ENCODE measurements at regions not wholly inside any gene's neighbourhood (a gene's known extent, or its start where the extent isn't known, plus 50 kb on each side); places are given as distances from the start of the nearest gene placed in this dataset.

- Mint-ChIP-seq H3K36me3 (ENCODE audit: low read depth) (no peaks in the 10 kb centered on the region), H3K27me3 (peaks cover 8% of the 10 kb centered on the region), H3K27ac (no peak overlapping the region), H3K9me3 (no peaks in the 10 kb centered on the region), H3K4me1 (ENCODE audit: low read depth) (no peaks in the 10 kb centered on the region), H3K4me3 (no peak overlapping the region)
- ChIA-PET CTCF (no interaction called here), POLR2A (no interaction called here)
- TF ChIP-seq CTCF (IDR thresholded peaks at IDR 0.05), result no peak
- ATAC-seq (ENCODE audit: poor library complexity), result no peak
- Histone ChIP-seq H3K27me3 (ENCODE audit: control insufficient read depth in 1 of 2, insufficient read depth in 2 of 2, low read length in 2 of 2) (no peaks in the 10 kb centered on the region), H3K4me3 (ENCODE audit: low read length) (no peak overlapping the region), H3K4me1 (ENCODE audit: insufficient read depth, low read length) (no peaks in the 10 kb centered on the region), H3K36me3 (ENCODE audit: insufficient read depth, low read length) (no peaks in the 10 kb centered on the region), H3K9me3 (ENCODE audit: control insufficient read depth in 1 of 2, insufficient read depth in 1 of 2, low read length in 2 of 2) (no peaks in the 10 kb centered on the region), H3K27ac (ENCODE audit: low read depth in 1 of 2, low read length in 2 of 2) (no peak overlapping the region)
- intact Hi-C loops (cut with DNase I, micrococcal nuclease), result no loop called here
- no peak for DNase-seq
Measured at GRCh38 chr14:60357551-60358149, 108.6 kb downstream of the PPM1A start.

- Mint-ChIP-seq H3K27me3 (peaks cover 40% of the 10 kb centered on the region), H3K4me3 (no peak overlapping the region), H3K9me3 (no peaks in the 10 kb centered on the region), H3K27ac (no peak overlapping the region), H3K36me3 (ENCODE audit: low read depth) (no peaks in the 10 kb centered on the region), H3K4me1 (ENCODE audit: low read depth) (no peaks in the 10 kb centered on the region)
- ATAC-seq (ENCODE audit: poor library complexity), result no peak
- peaks cover 0 to 16% of the 10 kb centered on the region in 2 experiments for H3K27me3 ChIP-seq (ENCODE audit: control insufficient read depth in 1 of 2, insufficient read depth in 2 of 2, low read length in 2 of 2)
- CTCF ChIA-PET, result no interaction called here
- POLR2A ChIA-PET, result no interaction called here
- H3K4me1 ChIP-seq (ENCODE audit: insufficient read depth, low read length), result no peaks in the 10 kb centered on the region
- H3K36me3 ChIP-seq (ENCODE audit: insufficient read depth, low read length), result no peaks in the 10 kb centered on the region
- TF ChIP-seq CTCF (IDR thresholded peaks at IDR 0.05), result no peak
- intact Hi-C loops (cut with DNase I, micrococcal nuclease), result no loop called here
- no peaks in the 10 kb centered on the region for H3K9me3 ChIP-seq (ENCODE audit: control insufficient read depth in 1 of 2, insufficient read depth in 1 of 2, low read length in 2 of 2)
- no peak for DNase-seq
- H3K27ac ChIP-seq (ENCODE audit: low read depth in 1 of 2, low read length in 2 of 2), result no peak overlapping the region
- no peak overlapping the region for H3K4me3 ChIP-seq (ENCODE audit: low read length)
Measured at GRCh38 chr14:60363275-60363674, 114.3 kb downstream of the PPM1A start.

- no peak overlapping the region for H3K27ac Mint-ChIP-seq
- no peak for TF ChIP-seq CTCF (IDR thresholded peaks at IDR 0.05)
- intact Hi-C loops (cut with DNase I, micrococcal nuclease), result no loop called here
- no peaks in the 10 kb centered on the region for H3K9me3 ChIP-seq (ENCODE audit: control insufficient read depth in 1 of 2, insufficient read depth in 1 of 2, low read length in 2 of 2)
- H3K4me3 Mint-ChIP-seq, result no peak overlapping the region
- H3K36me3 ChIP-seq (ENCODE audit: insufficient read depth, low read length), result no peaks in the 10 kb centered on the region
- no peaks in the 10 kb centered on the region for H3K36me3 Mint-ChIP-seq (ENCODE audit: low read depth)
- peaks cover 40% of the 10 kb centered on the region for H3K27me3 Mint-ChIP-seq
- no peaks in the 10 kb centered on the region for H3K4me1 ChIP-seq (ENCODE audit: insufficient read depth, low read length)
- no peak for DNase-seq
- ChIA-PET POLR2A (no interaction called here), CTCF (no interaction called here)
- ATAC-seq (ENCODE audit: poor library complexity), result no peak
- peaks cover 0 to 16% of the 10 kb centered on the region in 2 experiments for H3K27me3 ChIP-seq (ENCODE audit: control insufficient read depth in 1 of 2, insufficient read depth in 2 of 2, low read length in 2 of 2)
- no peak overlapping the region for H3K27ac ChIP-seq (ENCODE audit: low read depth in 1 of 2, low read length in 2 of 2)
- no peaks in the 10 kb centered on the region for H3K4me1 Mint-ChIP-seq (ENCODE audit: low read depth)
- H3K9me3 Mint-ChIP-seq, result no peaks in the 10 kb centered on the region
- H3K4me3 ChIP-seq (ENCODE audit: low read length), result no peak overlapping the region
Measured at GRCh38 chr14:60363687-60364086, 114.7 kb downstream of the PPM1A start.
